HG02981 (cell line): ENCODE measurements at regions not wholly inside any gene's neighbourhood (a gene's known extent, or its start where the extent isn't known, plus 50 kb on each side); places are given as distances from the start of the nearest gene placed in this dataset.
"Not testable (repeated sequence)": the region's sequence is repeated elsewhere in the genome, so short reads cannot be mapped to it uniquely, and the experiment has no call there.

Experiments used
- ATAC-seq: cut with Tn5 transposase; IDR thresholded peaks from one replicate; pipeline ENCODE4 v1.9.1; 2021; ENCODE audit warnings: mild to moderate bottlenecking, moderate library complexity; ENCODE audit not compliant: unreplicated experiment

- ATAC-seq, result no peak
These were observed 124.5 kb downstream of the EFNB1 start for GRCh38 chrX:68953331-68953730.

GRCh38 chrX:68951942-68952619 lies 123.3 kb downstream of the EFNB1 start:
- ATAC-seq, result not testable (repeated sequence)

- no peak for ATAC-seq
These were observed 122.1 kb downstream of the EFNB1 start for GRCh38 chrX:68950937-68951336.

- no peak for ATAC-seq
These were observed 119.2 kb downstream of the EFNB1 start for GRCh38 chrX:68947882-68948605.

GRCh38 chrX:68945603-68946228 lies 116.9 kb downstream of the EFNB1 start:
- no peak for ATAC-seq

- no peak for ATAC-seq
These were observed 116.3 kb downstream of the EFNB1 start for GRCh38 chrX:68945081-68945602.

- ATAC-seq, result no peak
These were observed 115.4 kb downstream of the EFNB1 start for GRCh38 chrX:68944211-68944610.

- ATAC-seq, result no peak
These were observed 114.0 kb downstream of the EFNB1 start for GRCh38 chrX:68942840-68943239.

- ATAC-seq, result no peak
These were observed 113.3 kb downstream of the EFNB1 start for GRCh38 chrX:68942104-68942503.

- ATAC-seq, result no peak
These were observed 112.6 kb downstream of the EFNB1 start for GRCh38 chrX:68941385-68941952.

GRCh38 chrX:68940601-68941000 lies 111.8 kb downstream of the EFNB1 start:
- no peak for ATAC-seq

- no peak for ATAC-seq
These were observed 111.0 kb downstream of the EFNB1 start for GRCh38 chrX:68939868-68940267.

GRCh38 chrX:68938244-68939004 lies 109.6 kb downstream of the EFNB1 start:
- no peak for ATAC-seq

- no peak for ATAC-seq
These were observed 108.8 kb downstream of the EFNB1 start for GRCh38 chrX:68937581-68937980.

GRCh38 chrX:68936608-68937007 lies 107.8 kb downstream of the EFNB1 start:
- no peak for ATAC-seq

GRCh38 chrX:68936126-68936525 lies 107.3 kb downstream of the EFNB1 start:
- ATAC-seq, result no peak

GRCh38 chrX:68935362-68935761 lies 106.5 kb downstream of the EFNB1 start:
- ATAC-seq, result no peak

- ATAC-seq, result no peak
These were observed 106.1 kb downstream of the EFNB1 start for GRCh38 chrX:68934922-68935321.

- no peak for ATAC-seq
These were observed 105.6 kb downstream of the EFNB1 start for GRCh38 chrX:68934421-68934820.

GRCh38 chrX:68932611-68933010 lies 103.8 kb downstream of the EFNB1 start:
- ATAC-seq, result no peak

- no peak for ATAC-seq
These were observed 102.5 kb downstream of the EFNB1 start for GRCh38 chrX:68931345-68931744.
